ENCODE measurements at regions not wholly inside any gene's neighbourhood (a gene's known extent, or its start where the extent isn't known, plus 50 kb on each side); places are given as distances from the start of the nearest gene placed in this dataset.
A peak's percentile ranks its signal among the peaks of the same experiment; 100 is the strongest.
"Not testable (repeated sequence)": the region's sequence is repeated elsewhere in the genome, so short reads cannot be mapped to it uniquely, and the experiment has no call there.

- DNase-seq, result not testable (repeated sequence)
Observed at GRCh38 chr15:84094720-84095119, 140.9 kb upstream of the GOLGA6L4 start.

- DNase-seq, result not testable (repeated sequence)
Observed at GRCh38 chr15:84097053-84097452, 138.5 kb upstream of the GOLGA6L4 start.

GRCh38 chr15:84098604-84099003 is 137.0 kb upstream of the GOLGA6L4 start:
- no peak for DNase-seq

- peak; percentile 2 for DNase-seq
Observed at GRCh38 chr15:84099181-84099580, 136.4 kb upstream of the GOLGA6L4 start.

- no peak for DNase-seq
Observed at GRCh38 chr15:84103345-84103744, 132.2 kb upstream of the GOLGA6L4 start.

GRCh38 chr15:84104853-84105252 is 130.7 kb upstream of the GOLGA6L4 start:
- DNase-seq, result no peak

- DNase-seq, result no peak
Observed at GRCh38 chr15:84108728-84109127, 126.8 kb upstream of the GOLGA6L4 start.

DNA sequence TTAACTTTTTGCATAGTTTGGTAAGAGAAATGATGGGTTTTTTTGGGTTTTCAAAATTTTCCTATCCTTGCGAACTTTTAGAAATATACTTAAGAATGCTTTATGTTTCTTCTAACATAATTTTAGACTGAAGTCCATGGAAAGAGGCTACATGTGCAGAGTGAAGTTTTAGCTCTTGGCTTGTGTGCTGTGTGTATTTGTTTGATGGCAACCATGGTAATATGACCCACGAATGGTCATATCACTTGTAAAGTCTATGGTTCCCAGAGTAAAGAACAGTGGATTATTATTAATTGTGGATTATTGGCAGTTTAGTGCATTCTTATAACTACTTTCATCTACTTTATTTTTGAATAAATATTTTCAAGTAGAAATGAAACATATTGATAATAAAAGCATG is 124.0 kb upstream of the GOLGA6L4 start:
- DNase-seq, result no peak

DNA sequence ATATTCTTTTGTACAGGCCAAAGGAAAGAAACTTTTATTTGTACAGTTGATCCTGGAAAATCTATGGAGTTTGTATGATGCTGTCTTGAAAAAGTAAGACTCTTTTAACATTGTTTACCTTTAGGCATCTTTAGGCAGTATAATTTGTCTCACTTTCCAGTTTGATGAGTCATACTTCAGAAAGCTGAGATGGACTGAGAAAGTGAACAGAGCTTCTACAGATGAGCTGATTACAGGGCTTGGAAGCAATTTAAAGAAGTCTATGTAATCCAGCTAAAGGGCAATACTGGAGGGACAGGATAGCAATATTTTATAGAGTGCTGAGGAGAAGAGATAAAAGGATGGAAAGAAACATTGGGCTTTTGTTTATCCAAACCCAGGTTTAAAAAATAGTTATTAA is 123.5 kb upstream of the GOLGA6L4 start:
- DNase-seq, result no peak

DNA sequence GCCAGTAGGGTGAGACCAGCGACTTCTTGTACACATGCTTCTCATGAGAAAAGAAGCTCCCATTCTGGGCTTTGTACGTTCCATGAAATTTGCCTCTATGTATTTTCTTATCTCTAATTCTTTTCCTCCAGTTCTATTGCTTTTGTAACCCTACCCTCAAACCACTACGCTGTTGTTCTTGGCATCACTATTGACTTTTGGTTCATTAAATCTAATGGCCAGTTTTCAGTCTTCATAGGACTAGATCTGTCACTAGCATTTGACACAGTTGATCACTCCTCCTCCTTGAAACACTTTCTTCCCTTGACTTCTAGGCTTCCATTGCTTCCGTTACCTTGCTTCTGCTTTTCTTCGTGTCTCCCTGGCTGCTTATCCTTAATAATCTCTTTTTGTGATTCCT is 121.7 kb upstream of the GOLGA6L4 start:
- DNase-seq, result no peak

GRCh38 chr15:84114680-84115079 is 120.9 kb upstream of the GOLGA6L4 start:
- DNase-seq, result not testable (repeated sequence)

- DNase-seq, result not testable (repeated sequence)
Observed at GRCh38 chr15:84119351-84119750, 116.2 kb upstream of the GOLGA6L4 start.

GRCh38 chr15:84120903-84121302 is 114.7 kb upstream of the GOLGA6L4 start:
- not testable (repeated sequence) for DNase-seq

DNA sequence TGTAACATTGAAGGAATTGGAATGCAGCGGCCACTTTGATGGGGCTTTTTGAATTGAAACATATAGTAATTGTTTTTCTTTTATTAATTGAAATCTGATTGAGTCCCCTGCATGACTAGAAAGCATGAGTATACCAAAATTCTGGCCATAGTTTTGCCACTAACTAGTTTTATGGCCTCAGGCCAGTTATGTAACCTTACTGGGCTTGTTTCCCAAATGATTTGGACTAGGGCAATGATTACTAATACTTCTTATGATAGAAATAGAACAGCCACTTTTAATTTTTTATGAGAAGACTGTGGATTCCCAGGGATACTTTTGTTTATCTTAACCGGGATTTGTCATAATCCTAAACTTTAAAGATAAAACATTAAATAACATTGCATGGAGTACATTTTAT is 106.9 kb upstream of the GOLGA6L4 start:
- not testable (repeated sequence) for DNase-seq

GRCh38 chr15:84130098-84130831 is 105.3 kb upstream of the GOLGA6L4 start:
- not testable (repeated sequence) for DNase-seq

DNA sequence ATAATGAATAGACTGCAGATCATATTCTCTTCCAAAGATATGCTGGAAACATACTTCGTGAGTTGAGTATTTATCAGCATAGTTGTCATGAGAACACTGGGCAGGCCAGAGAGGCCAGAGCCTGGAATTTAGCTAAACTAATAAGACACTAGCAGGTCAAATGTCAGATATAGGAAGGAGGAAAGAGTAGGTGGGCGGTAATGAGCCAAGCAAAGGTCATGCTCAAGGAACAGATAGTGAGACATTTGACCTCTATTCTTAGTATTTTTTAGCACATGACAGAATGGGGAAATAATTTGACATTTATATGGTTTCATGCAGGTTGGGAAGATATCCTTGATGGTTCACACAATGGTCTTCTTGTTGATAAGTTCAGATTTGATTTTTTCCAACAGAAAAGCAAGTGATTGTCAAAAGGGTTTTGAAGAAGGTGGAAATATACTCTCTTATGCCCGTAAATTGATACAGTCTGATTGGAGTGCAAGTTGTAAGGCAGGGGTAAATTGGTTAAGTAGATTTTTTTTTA is 99.6 kb upstream of the GOLGA6L4 start:
- DNase-seq, result not testable (repeated sequence)

DNA sequence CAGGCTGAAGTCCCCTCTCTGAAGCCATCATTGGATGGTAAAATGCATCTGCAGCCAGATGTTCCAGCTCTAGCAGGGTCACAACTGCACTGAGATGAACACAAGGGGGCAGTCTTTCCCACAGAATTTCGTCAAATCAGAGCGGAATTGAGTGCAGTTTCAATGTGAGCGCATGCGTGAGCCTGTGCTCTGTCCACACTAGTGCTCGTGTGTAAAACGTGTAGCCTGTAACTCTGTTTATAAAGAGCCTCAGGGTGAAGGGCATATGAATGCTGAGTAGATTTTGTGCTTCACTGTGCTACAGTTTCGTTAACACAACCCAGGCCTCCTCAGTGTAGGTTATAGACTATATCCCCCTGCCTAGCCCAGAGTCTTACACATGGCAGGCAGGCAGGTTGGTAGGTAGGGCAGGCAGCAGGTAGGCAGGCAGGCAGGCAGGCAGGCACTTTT is 92.7 kb upstream of the GOLGA6L4 start:
- DNase-seq, result peak; percentile 84

DNA sequence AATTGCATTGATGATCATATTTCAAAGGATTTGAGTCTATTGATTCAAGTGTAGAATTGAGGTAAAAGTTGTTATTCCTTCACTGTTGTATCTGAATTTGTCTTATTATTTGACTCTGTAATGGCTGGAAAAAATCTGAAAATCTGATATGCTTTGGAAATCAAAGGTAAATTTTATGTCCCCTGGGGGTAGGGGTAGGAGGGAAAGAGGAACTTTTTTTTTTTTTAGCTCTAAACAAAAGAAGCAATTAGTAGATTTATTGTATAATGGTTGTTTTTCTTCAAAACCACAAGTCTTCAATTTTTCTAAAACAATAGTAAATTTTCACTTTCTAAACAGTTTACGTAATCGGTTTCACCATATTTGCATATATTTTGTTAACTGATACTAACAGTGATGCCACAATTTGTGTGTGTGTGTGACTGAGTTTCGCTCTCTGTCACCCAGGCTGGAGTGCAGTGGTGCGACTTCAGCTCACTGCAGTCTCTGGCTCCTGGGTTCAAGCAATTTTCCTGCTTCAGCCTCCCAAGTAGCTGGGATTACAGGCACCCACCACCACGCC is 91.7 kb upstream of the GOLGA6L4 start:
- no peak for DNase-seq

- not testable (repeated sequence) for DNase-seq
Observed at GRCh38 chr15:84144946-84145345, 90.6 kb upstream of the GOLGA6L4 start.

DNA sequence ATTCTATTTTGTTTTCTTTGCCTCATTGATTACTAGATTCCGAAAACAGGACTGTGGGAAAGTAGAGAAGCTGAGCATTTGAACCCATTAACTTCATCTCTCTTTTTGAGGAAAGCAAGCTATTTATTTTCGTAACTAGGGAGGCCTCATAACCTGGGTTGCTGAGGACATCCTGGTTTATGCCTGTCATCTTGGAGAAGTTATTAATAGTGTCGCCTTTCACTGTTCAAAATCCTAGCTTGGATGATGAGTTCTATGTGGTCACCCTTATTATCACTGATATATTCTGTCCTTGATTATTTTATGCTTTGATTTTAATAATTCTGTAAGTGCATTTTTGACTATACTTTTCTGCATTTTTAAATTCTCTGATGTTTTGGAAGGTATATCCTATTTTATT is 89.3 kb upstream of the GOLGA6L4 start:
- DNase-seq, result not testable (repeated sequence)

DNA sequence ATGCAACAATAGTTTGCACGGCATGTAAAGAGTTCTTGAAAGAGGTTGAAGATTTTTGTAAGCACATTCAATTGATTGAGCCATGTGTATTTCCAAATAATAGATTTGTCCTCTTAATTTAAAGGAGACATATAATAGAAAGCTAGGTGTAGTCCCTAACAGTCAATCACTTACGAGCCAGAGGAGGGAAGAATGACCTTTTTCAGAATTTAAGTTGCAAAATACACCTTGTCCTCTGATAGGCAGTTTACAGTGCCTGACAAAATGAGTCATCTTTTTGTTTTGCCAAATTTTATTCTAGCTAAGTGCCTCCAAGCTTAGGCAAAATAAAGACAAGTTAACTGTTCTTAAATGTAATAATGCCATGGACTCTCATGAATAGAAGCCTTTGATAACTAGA is 88.3 kb upstream of the GOLGA6L4 start:
- not testable (repeated sequence) for DNase-seq

- DNase-seq, result no peak
Observed at GRCh38 chr15:84151205-84151931, 84.2 kb upstream of the GOLGA6L4 start.

GRCh38 chr15:84152381-84152979 is 83.1 kb upstream of the GOLGA6L4 start:
- DNase-seq, result not testable (repeated sequence)
